ENCODE measurements at regions not wholly inside any gene's neighbourhood (a gene's known extent, or its start where the extent isn't known, plus 50 kb on each side); places are given as distances from the start of the nearest gene placed in this dataset.

GRCh38 chr9:129504404-129504803 is 116.5 kb downstream of the C9orf50 start:
- TF ChIP-seq CTCF (conservative IDR thresholded peaks at IDR 0.05) = no peak
- Mint-ChIP-seq H3K9me3 (no peaks in the 10 kb centered on the region), H3K4me1 (peaks cover 42% of the 10 kb centered on the region), H3K27ac (ENCODE audit: unreplicated experiment) (no peak overlapping the region), H3K27me3 (ENCODE audit: low read depth) (peaks cover 10% of the 10 kb centered on the region), H3K4me3 (no peak overlapping the region), H3K36me3 (ENCODE audit: low read depth) (no peaks in the 10 kb centered on the region)
- DNase-seq (ENCODE audit: low read depth, low spot score) = no peak

GRCh38 chr9:129501771-129502319 is 119.1 kb downstream of the C9orf50 start:
- DNase-seq (ENCODE audit: low read depth, low spot score) = no peak
- Mint-ChIP-seq H3K9me3 (no peaks in the 10 kb centered on the region), H3K4me1 (peaks cover 56% of the 10 kb centered on the region), H3K27ac (ENCODE audit: unreplicated experiment) (peak overlapping the region; percentile 67), H3K4me3 (peak overlapping the region; percentile 10), H3K36me3 (ENCODE audit: low read depth) (no peaks in the 10 kb centered on the region), H3K27me3 (ENCODE audit: low read depth) (peaks cover 10% of the 10 kb centered on the region)
- no peak for TF ChIP-seq CTCF (conservative IDR thresholded peaks at IDR 0.05)

- no peak for TF ChIP-seq CTCF (conservative IDR thresholded peaks at IDR 0.05)
- peaks cover 60% of the 10 kb centered on the region for H3K4me1 Mint-ChIP-seq
- H3K27me3 Mint-ChIP-seq (ENCODE audit: low read depth) = peaks cover 10% of the 10 kb centered on the region
- H3K36me3 Mint-ChIP-seq (ENCODE audit: low read depth) = no peaks in the 10 kb centered on the region
- peak overlapping the region; percentile 78 for H3K4me3 Mint-ChIP-seq
- no peak for DNase-seq (ENCODE audit: low read depth, low spot score)
- H3K9me3 Mint-ChIP-seq = no peaks in the 10 kb centered on the region
- H3K27ac Mint-ChIP-seq (ENCODE audit: unreplicated experiment) = no peak overlapping the region
Observed at GRCh38 chr9:129500863-129501770, 119.8 kb downstream of the C9orf50 start.

- peaks cover 68% of the 10 kb centered on the region for H3K4me1 Mint-ChIP-seq
- DNase-seq (ENCODE audit: low read depth, low spot score) = peak; percentile 28
- peak overlapping the region; percentile 78 for H3K4me3 Mint-ChIP-seq
- TF ChIP-seq CTCF (conservative IDR thresholded peaks at IDR 0.05) = no peak
- peaks cover 10% of the 10 kb centered on the region for H3K27me3 Mint-ChIP-seq (ENCODE audit: low read depth)
- no peaks in the 10 kb centered on the region for H3K9me3 Mint-ChIP-seq
- no peaks in the 10 kb centered on the region for H3K36me3 Mint-ChIP-seq (ENCODE audit: low read depth)
- peak overlapping the region; percentile 86 for H3K27ac Mint-ChIP-seq (ENCODE audit: unreplicated experiment)
Observed at GRCh38 chr9:129500161-129500862, 120.6 kb downstream of the C9orf50 start.

GRCh38 chr9:129498451-129499384 is 122.2 kb downstream of the C9orf50 start:
- no peaks in the 10 kb centered on the region for H3K9me3 Mint-ChIP-seq
- peaks cover 67% of the 10 kb centered on the region for H3K4me1 Mint-ChIP-seq
- peak overlapping the region; percentile 0 for H3K27ac Mint-ChIP-seq (ENCODE audit: unreplicated experiment)
- peaks cover 10% of the 10 kb centered on the region for H3K27me3 Mint-ChIP-seq (ENCODE audit: low read depth)
- no peak for DNase-seq (ENCODE audit: low read depth, low spot score)
- no peaks in the 10 kb centered on the region for H3K36me3 Mint-ChIP-seq (ENCODE audit: low read depth)
- no peak for TF ChIP-seq CTCF (conservative IDR thresholded peaks at IDR 0.05)
- no peak overlapping the region for H3K4me3 Mint-ChIP-seq
